Suprapubic skin (tissue), 4 donors: ENCODE measurements at regions not wholly inside any gene's neighbourhood (a gene's known extent, or its start where the extent isn't known, plus 50 kb on each side); places are given as distances from the start of the nearest gene placed in this dataset.

Experiments
- DNase-seq, 2 donors: peaks; one replicate each; pipeline ENCODE4 v3.0.0-alpha.2; 2019; ENCODE audit warnings: low spot score in 2 of 2
- H3K27ac ChIP-seq: fragments of 200-600 bp; sonication (generic); one replicate; pipeline ENCODE4 v1.5.1; 2019
- H3K27me3 ChIP-seq: fragments of 200-600 bp; sonication (generic); one replicate; pipeline ENCODE4 v1.5.1; 2019
- H3K36me3 ChIP-seq: fragments of 200-600 bp; sonication (generic); one replicate; pipeline ENCODE4 v1.5.1; 2019
- H3K4me1 ChIP-seq: fragments of 200-600 bp; sonication (generic); one replicate; pipeline ENCODE4 v1.5.1; 2019
- H3K4me3 ChIP-seq: fragments of 200-600 bp; sonication (generic); one replicate; pipeline ENCODE4 v1.5.1; 2019; ENCODE audit warnings: mild to moderate bottlenecking
- H3K9me3 ChIP-seq: fragments of 200-600 bp; sonication (generic); one replicate; pipeline ENCODE4 v1.5.1; 2019
- CTCF ChIP-seq, 2 donors: fragments of 200-600 bp in 1 of 2; fragments of 450-650 bp in 1 of 2; sonication (generic) in 1 of 2; IDR thresholded peaks; one replicate each; pipeline ENCODE4 v1.5.1; 2016 to 2019; ENCODE audit warnings: antibody characterized with exemption in 2 of 2, mild to moderate bottlenecking in 1 of 2, moderate library complexity in 1 of 2
- EP300 ChIP-seq: sonication (generic); formaldehyde crosslinking; IDR thresholded peaks from one replicate; pipeline ENCODE4 v1.6.1; 2017; ENCODE audit warnings: antibody characterized with exemption
- POLR2A ChIP-seq, 2 donors: fragments of 450-650 bp; IDR thresholded peaks; one replicate each; pipeline ENCODE4 v1.6.1; 2017; ENCODE audit warnings: antibody characterized with exemption in 2 of 2, mild to moderate bottlenecking in 2 of 2, moderate library complexity in 2 of 2
- POLR2AphosphoS5 ChIP-seq, 3 donors: sonication (generic); formaldehyde crosslinking; IDR thresholded peaks; one replicate each; pipeline ENCODE4 v1.6.1; 2017; ENCODE audit warnings: antibody characterized with exemption in 3 of 3
- WGBS: methylation state at CpG from one replicate; pipeline ENCODE4 v1.1.5; 2018; 5-methylcytosine and 5-hydroxymethylcytosine counted together

GRCh38 chr15:62299541-62299940 lies 134.5 kb upstream of the C2CD4B start:
- H3K4me1 ChIP-seq: peaks cover 3% of the 10 kb centered on the region
- H3K27me3 ChIP-seq: no peaks in the 10 kb centered on the region
- no peak overlapping the region for H3K27ac ChIP-seq
- 91% methylated on average over 10 of the region's 10 CpGs for WGBS
- DNase-seq: no peak
- H3K36me3 ChIP-seq: no peaks in the 10 kb centered on the region
- H3K9me3 ChIP-seq: no peaks in the 10 kb centered on the region
- TF ChIP-seq EP300 (no peak), POLR2A (IDR thresholded peaks at IDR 0.05) (no peak), CTCF (IDR thresholded peaks at IDR 0.05) (no peak), POLR2AphosphoS5 (IDR thresholded peaks at IDR 0.05) (no peak)
- no peak overlapping the region for H3K4me3 ChIP-seq

GRCh38 chr15:62301993-62302675 lies 137.0 kb upstream of the C2CD4B start:
- Histone ChIP-seq H3K4me3 (no peak overlapping the region), H3K4me1 (peaks cover 10% of the 10 kb centered on the region), H3K9me3 (no peaks in the 10 kb centered on the region), H3K27me3 (no peaks in the 10 kb centered on the region), H3K27ac (no peak overlapping the region), H3K36me3 (no peaks in the 10 kb centered on the region)
- TF ChIP-seq POLR2A (IDR thresholded peaks at IDR 0.05): no peak
- TF ChIP-seq CTCF (IDR thresholded peaks at IDR 0.05): no peak
- TF ChIP-seq POLR2AphosphoS5 (IDR thresholded peaks at IDR 0.05): no peak
- no peak for TF ChIP-seq EP300
- 52% methylated on average over 3 of the region's 3 CpGs for WGBS
- DNase-seq: no peak

GRCh38 chr15:62306851-62307504 lies 141.9 kb upstream of the C2CD4B start:
- TF ChIP-seq EP300 (no peak), CTCF (IDR thresholded peaks at IDR 0.05) (peak; percentile 31 to 43)
- Histone ChIP-seq H3K27me3 (no peaks in the 10 kb centered on the region), H3K9me3 (peaks cover 8% of the 10 kb centered on the region), H3K4me3 (no peak overlapping the region), H3K4me1 (peaks cover 12% of the 10 kb centered on the region), H3K27ac (no peak overlapping the region), H3K36me3 (no peaks in the 10 kb centered on the region)
- WGBS: 26% methylated on average over 9 of the region's 9 CpGs
- no peak for DNase-seq

GRCh38 chr15:62307551-62307950 lies 142.5 kb upstream of the C2CD4B start:
- 56% methylated on average over 2 of the region's 2 CpGs for WGBS
- H3K9me3 ChIP-seq: peaks cover 8% of the 10 kb centered on the region
- H3K4me3 ChIP-seq: no peak overlapping the region
- DNase-seq: no peak
- no peaks in the 10 kb centered on the region for H3K36me3 ChIP-seq
- no peak overlapping the region for H3K27ac ChIP-seq
- H3K4me1 ChIP-seq: peaks cover 12% of the 10 kb centered on the region
- H3K27me3 ChIP-seq: no peaks in the 10 kb centered on the region
- TF ChIP-seq EP300 (no peak), CTCF (IDR thresholded peaks at IDR 0.05) (no peak), POLR2A (IDR thresholded peaks at IDR 0.05) (no peak), POLR2AphosphoS5 (IDR thresholded peaks at IDR 0.05) (no peak)

- Histone ChIP-seq H3K4me1 (no peaks in the 10 kb centered on the region), H3K27ac (no peak overlapping the region), H3K4me3 (no peak overlapping the region), H3K27me3 (peaks cover under 1% of the 10 kb centered on the region), H3K9me3 (peaks cover 2% of the 10 kb centered on the region), H3K36me3 (no peaks in the 10 kb centered on the region)
- no peak for DNase-seq
- TF ChIP-seq EP300: no peak
- TF ChIP-seq POLR2AphosphoS5 (IDR thresholded peaks at IDR 0.05): no peak
- no peak for TF ChIP-seq CTCF (IDR thresholded peaks at IDR 0.05)
- no peak for TF ChIP-seq POLR2A (IDR thresholded peaks at IDR 0.05)
- 79% methylated on average over 2 of the region's 2 CpGs for WGBS
Measured at GRCh38 chr15:62316413-62317060, 151.5 kb upstream of the C2CD4B start.
